GM18498 (cell line): ENCODE measurements at regions not wholly inside any gene's neighbourhood (a gene's known extent, or its start where the extent isn't known, plus 50 kb on each side); places are given as distances from the start of the nearest gene placed in this dataset.
A peak's percentile ranks its signal among the peaks of the same experiment; 100 is the strongest.
"Not testable (repeated sequence)": the region's sequence is repeated elsewhere in the genome, so short reads cannot be mapped to it uniquely, and the experiment has no call there.

Experiments used
- ATAC-seq: cut with Tn5 transposase; IDR thresholded peaks from one replicate; pipeline ENCODE4 v1.9.1; 2021; ENCODE audit warnings: mild to moderate bottlenecking, moderate library complexity; ENCODE audit not compliant: unreplicated experiment

GRCh38 chr1:79781261-79781660 lies 774.7 kb upstream of the ADGRL4 start:
- no peak for ATAC-seq

- peak; percentile 100 for ATAC-seq
Measured at GRCh38 chr1:79777481-79778219, 771.1 kb upstream of the ADGRL4 start.

DNA sequence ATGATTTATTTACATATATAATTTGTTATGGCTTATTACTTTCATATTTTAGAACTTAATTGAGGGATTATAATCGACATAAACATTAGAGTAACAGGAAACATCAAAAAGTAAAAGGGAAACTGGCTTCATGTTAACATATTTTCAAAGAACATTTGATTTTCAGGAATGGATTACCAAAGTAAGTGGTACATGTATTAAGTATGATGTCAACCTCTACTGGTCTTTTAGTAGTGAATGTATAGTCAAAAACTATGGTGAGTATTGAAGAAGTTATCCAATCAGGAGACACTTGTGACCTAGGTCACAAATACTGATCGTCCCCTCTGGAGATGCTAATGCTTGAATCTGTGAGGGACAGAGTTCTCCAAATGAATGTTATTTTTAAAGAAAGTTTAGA lies 768.9 kb upstream of the ADGRL4 start:
- no peak for ATAC-seq

- ATAC-seq: no peak
Measured at GRCh38 chr1:79773385-79773784, 766.9 kb upstream of the ADGRL4 start.

- ATAC-seq: no peak
Measured at GRCh38 chr1:79762461-79762860, 755.9 kb upstream of the ADGRL4 start.

DNA sequence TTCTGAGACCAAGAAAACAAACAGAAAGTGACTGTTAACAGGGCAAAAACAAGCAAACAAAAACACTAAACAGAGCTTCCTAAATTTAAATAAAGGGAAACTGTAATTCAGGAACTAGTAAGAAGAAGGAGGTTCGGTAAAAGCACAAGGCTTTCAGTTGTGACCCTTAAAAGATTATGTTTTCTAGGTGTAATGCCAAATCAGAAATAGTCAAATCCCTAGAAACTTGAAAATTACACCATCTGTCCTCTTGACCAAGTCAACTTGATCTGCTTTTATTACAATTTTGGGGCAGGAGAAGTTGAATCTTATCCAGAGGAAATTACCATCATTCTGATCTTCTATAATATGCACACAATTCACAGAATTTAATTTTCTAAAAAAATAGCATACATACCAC lies 754.0 kb upstream of the ADGRL4 start:
- no peak for ATAC-seq

GRCh38 chr1:79749607-79750006 lies 743.1 kb upstream of the ADGRL4 start:
- ATAC-seq: no peak

DNA sequence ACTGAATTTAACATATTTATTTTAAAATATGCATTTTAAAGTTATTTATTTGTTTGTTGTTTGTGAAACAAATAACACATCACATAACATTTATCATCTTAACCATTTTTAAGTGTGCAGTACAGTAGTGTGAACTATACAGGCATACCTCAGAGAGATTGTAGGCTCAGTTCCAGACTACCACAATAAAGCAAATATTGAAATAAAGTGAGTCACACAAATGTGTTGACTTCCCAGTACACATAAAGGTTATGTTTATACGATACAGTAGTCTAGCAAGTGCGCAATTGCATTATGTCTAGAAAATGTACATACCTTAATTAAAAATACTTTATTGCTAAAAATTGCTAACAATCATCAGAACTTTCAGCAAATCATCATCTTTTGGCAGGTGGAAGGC lies 739.4 kb upstream of the ADGRL4 start:
- no peak for ATAC-seq

DNA sequence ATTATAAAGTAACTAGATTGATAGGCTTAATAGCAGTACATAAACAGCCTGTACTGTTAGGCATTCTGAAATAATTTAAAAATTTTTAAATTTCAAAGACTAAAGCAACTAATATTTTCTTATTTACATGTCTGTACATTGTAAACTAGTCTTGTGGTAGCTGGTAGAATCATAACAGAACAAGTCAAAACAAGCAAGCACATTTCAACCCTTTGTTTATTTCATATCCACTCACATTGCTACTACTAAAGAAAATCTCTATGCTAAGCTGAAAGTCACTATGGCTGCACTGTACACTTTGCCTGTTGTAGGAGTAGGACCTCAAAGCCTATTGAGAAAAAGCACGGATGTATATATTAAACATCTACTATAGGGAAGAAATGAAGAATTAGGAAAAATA lies 738.2 kb upstream of the ADGRL4 start:
- ATAC-seq: no peak

GRCh38 chr1:79741720-79742421 lies 735.3 kb upstream of the ADGRL4 start:
- peak; percentile 92 for ATAC-seq

DNA sequence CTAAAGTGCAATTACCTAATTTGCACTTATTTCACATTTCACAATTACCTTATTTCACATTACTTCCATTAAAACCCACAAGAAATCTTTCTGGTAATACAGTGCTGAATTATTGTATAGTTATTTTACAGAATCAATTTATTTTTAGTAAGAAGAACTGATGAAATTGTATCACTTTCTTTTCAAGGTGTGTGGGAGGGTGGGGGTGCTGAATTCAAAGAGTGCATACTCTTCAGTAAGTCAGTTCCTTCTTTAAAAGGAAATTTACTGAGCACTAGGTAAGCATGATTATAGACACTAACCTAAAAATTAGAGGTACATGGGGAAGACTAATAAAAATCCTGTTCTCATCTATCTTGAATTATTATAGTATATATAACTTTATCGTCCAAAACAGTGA lies 731.6 kb upstream of the ADGRL4 start:
- ATAC-seq: no peak

DNA sequence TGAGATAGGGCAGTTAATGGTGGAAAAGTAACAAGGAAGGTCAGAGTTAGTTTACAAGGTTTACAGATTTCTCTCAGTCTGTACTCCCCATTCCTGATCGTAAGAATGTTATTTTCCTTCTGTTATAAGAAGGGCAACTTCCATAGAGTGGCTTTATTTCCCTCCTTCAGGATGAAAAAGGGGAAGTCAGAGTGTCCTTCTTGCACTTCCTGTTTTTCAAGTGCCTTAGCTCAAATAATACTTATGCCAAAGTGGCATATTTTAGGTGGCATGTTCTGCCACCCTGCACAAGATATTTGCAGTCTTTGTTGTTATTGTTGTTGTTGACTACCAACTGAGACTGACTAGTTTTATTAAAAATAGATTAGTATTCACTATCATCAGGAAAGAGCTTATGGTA lies 730.7 kb upstream of the ADGRL4 start:
- ATAC-seq: no peak

DNA sequence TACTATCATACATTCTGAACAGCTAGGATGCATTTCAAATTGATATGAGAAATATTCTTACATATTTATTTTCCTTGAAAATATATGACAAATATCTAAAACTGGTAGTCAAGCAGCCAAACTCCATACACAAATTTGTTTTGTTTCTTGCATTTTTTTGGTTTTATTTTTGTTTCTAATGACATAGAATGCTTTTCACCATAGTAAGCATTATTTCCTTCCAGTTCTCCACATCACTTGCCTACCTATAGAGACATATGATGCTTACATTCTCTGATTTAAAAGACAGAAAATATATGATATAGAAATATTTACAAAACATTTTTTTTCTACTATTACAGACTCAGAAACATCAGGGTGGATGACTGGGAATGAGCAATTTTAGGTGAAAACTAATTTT lies 726.4 kb upstream of the ADGRL4 start:
- ATAC-seq: no peak

- no peak for ATAC-seq
Measured at GRCh38 chr1:79726911-79727310, 720.4 kb upstream of the ADGRL4 start.

DNA sequence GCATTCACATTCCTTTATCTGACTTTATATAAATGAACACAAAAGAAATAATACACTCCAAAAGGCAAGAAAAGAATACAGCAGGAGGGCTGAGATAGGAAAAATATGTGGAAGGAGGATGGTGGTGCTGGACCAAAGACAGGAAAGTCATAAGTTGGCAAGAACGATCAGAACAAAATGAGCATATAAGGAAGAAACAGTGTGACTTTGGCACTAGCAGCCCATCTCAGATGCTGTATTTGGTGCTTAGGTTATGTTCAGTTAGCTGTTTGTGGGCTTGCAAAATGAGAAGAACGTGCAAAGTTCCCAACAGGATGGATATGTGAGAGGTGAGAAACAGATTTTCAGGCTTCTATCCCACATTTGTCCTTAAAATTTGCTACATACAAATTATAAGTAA lies 719.8 kb upstream of the ADGRL4 start:
- ATAC-seq: no peak

DNA sequence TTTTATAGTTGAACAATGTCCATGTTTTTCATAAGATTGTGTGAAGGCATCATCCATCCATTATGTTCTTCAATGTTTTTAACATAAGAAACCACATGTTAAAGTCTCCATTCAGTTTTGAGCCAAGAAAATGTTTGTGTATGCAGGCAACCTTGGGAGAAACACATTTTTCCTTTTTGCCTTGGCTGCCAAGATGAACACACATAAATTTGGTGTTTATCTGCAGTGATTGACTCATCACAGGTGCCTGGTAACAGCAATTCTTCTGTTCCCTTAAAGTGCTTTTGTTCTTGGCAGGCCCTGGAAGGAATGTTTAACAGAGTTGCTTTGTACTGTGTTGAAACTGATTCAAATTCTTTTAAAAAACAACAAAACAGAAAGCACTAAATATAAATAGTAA lies 709.9 kb upstream of the ADGRL4 start:
- ATAC-seq: no peak

GRCh38 chr1:79714664-79715063 lies 708.1 kb upstream of the ADGRL4 start:
- no peak for ATAC-seq

- ATAC-seq: peak; percentile 85
Measured at GRCh38 chr1:79711001-79711431, 704.5 kb upstream of the ADGRL4 start.

DNA sequence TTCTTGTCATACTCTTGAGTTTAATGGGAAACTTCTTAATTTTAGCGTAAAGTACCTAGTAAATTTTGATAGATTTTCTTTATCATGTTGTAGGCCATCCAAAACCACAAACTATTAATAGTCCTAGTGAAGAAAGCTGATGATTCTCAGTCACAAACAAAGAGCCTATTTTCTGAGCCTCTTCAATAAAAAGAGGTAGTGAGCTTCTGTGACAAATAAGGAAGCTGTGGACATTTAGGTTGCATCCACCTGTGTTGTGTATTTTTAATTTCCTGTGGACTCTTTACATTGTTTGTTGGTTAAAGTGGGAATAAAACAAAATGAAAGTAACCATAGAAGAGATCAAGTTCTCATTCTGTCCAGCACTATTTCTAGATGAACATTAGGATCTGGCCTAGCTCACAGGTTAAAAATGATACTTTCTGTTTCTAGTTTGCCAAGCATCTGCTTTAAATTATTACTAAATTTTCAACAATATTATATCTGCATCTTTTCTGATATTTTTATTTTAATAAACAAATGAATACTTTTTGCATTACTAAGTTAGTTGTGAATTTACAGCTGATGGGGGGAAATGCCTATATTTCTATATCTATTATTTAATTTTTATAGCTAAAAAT lies 702.2 kb upstream of the ADGRL4 start:
- no peak for ATAC-seq

DNA sequence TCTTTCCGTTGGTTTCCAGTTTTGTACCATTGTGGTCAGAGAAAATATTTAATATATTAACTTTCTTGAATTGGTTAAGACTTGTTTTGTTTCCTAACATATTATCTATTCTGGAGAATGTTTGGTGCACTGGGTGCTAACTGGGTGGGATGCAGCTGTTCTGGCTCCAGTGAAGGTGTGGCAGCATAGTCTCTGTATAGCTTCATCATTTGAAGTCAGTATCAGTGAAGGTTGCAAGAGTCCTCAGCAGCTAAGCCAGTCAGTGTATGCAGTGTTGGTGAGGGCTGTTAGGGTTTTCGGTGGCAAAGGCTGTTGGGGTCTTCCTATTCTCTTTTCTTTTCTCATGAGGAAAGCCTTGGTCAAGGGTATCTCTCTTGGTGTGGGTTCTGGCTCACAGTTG lies 698.7 kb upstream of the ADGRL4 start:
- ATAC-seq: no peak

DNA sequence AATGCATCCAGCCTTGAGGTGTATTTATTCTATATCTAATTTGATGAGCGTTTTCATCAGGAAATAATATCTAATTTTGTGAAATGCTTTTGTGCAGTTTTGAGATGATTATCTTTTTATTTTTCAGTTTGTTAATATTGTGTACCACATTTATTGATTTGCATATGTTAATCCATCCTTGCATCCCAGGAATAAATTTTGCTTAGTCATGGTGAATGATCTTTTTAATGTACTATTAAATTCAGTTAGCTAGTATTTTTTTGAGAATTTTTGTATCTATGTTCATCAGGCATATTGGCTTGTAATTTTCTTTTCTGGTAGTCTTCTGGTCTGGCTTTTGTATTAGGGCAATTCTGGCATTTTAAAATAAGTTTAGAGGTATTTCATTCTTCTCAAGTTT lies 697.5 kb upstream of the ADGRL4 start:
- ATAC-seq: no peak

DNA sequence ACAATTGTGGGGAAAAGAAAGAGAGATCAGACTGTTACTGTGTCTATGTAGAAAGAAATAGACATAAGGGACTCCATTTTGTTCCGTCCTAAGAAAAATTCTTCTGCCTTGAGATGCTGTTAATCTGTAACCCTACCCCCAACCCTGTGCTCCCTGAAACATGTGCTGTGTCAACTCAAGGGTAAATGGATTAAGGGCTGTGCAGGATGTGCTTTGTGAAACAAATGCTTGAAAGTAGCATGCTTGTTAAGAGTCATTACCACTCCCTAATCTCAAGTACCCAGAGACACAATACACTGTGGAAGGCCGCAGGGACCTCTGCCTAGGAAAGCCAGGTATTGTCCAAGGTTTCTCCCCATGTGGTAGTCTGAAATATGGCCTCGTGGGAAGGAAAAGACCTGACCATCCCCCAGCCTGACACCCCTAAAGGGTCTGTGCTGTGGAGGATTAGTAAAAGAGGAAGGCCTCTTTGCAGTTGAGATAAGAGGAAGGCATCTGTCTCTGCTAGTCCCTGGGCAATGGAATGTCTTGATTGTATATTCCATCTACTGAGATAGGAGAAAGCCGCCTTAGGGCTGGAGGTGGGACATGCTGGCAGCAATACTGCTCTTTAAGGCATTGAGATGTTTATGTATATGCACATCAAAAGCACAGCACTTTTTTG lies 695.9 kb upstream of the ADGRL4 start:
- ATAC-seq: not testable (repeated sequence)
